ENCODE measurements at regions not wholly inside any gene's neighbourhood (a gene's known extent, or its start where the extent isn't known, plus 50 kb on each side); places are given as distances from the start of the nearest gene placed in this dataset.

- no peak for TF ChIP-seq POLR2A (IDR thresholded peaks at IDR 0.05)
- no peak for TF ChIP-seq CTCF (IDR thresholded peaks at IDR 0.05)
These were observed 347.6 kb downstream of the TCERG1L start for GRCh38 chr10:130963786-130964522.

All from Peyer's patch (tissue), 4 donors.